IPS-20b (cell line): ENCODE measurements at regions not wholly inside any gene's neighbourhood (a gene's known extent, or its start where the extent isn't known, plus 50 kb on each side); places are given as distances from the start of the nearest gene placed in this dataset.

Experiments used
- H3K27ac ChIP-seq: one replicate; pipeline ENCODE4 v1.5.1; 2013; ENCODE audit warnings: low read length
- H3K27me3 ChIP-seq: 2 replicates; pipeline ENCODE4 v1.6.1; 2013; ENCODE audit warnings: mild to moderate bottlenecking, low read length, inconsistent platforms; ENCODE audit not compliant: insufficient read depth
- H3K36me3 ChIP-seq: 2 replicates; pipeline ENCODE4 v1.6.1; 2013; ENCODE audit warnings: low read depth, mild to moderate bottlenecking, inconsistent platforms, low read length, moderate library complexity; ENCODE audit not compliant: insufficient read depth
- H3K4me1 ChIP-seq: 2 replicates; pipeline ENCODE4 v1.6.1; 2013; ENCODE audit warnings: mild to moderate bottlenecking, control low read depth, inconsistent platforms, low read length, moderate library complexity; ENCODE audit not compliant: insufficient read depth
- H3K4me3 ChIP-seq: 2 replicates; pipeline ENCODE4 v1.5.1; 2013; ENCODE audit warnings: mild to moderate bottlenecking, low read length, inconsistent platforms
- H3K9ac ChIP-seq: 2 replicates; pipeline ENCODE4 v1.6.1; 2013; ENCODE audit warnings: low read depth, mild to moderate bottlenecking, inconsistent platforms, low read length, moderate library complexity
- H3K9me3 ChIP-seq: 2 replicates; pipeline ENCODE4 v1.6.1; 2013; ENCODE audit warnings: mild to moderate bottlenecking, low read depth, low read length, inconsistent platforms; ENCODE audit not compliant: insufficient read depth

DNA sequence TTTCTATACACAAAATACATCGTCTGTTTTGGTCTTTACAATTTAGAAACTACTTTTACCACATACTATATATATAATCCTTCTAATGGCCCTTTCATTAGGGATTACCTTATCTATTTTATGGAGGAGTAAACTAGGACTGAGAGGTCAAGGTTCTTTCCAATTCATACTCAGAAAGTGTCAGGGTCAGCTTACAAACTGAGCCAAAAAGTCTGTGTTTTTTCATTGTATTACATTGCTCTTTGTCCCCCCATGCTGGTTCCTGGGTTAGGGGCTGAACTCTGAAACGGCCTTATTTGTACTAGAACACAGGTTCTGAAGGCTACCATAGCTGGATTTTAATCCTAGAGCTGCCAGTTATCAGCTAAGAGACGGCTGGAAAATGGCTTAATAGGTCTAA is 368.1 kb downstream of the GRIN2B start:
- Histone ChIP-seq H3K4me3 (no peak overlapping the region), H3K9ac (no peak overlapping the region), H3K9me3 (no peaks in the 10 kb centered on the region), H3K36me3 (no peaks in the 10 kb centered on the region), H3K27me3 (no peaks in the 10 kb centered on the region), H3K4me1 (no peaks in the 10 kb centered on the region), H3K27ac (no peak overlapping the region)

DNA sequence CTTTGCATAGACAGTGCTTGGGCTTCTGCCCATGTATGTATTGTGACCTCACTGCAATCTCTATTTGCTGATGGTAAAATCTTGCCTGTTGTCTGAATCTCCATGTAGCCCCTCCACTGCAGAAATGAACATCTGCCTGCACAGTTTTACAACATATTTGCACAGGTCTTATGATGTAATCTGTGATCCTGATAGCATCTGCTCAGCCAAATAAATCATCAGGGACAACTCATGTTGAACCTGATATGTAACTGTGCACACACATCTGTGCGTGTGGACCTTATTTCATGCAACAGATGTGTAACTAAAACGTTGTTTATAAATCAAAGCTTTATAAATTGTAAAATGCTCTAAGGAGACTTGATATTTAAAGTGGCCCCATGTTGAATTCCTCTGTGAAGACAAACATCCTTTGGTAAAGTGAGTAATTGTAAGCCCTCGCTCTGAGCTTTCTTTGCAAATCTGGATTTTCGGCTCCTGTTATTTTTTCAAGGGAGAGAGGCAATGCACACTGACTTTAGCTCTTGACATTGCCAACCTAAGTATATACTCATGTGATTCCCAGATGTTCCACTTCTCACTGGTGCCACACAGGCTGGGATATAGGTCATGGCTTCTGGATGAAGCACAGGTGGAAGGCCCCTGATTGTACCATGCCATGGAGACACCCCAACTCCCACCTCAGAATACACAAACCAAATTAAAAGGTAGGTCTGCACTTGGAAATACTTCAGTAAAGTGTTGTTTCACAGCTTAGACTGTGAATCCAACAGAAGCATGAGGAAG is 371.3 kb downstream of the GRIN2B start:
- Histone ChIP-seq H3K4me1 (no peaks in the 10 kb centered on the region; the same call in 1 of the 2 replicates), H3K9ac (no peak overlapping the region), H3K36me3 (no peaks in the 10 kb centered on the region), H3K27ac (no peak overlapping the region), H3K9me3 (no peaks in the 10 kb centered on the region), H3K4me3 (no peak overlapping the region), H3K27me3 (no peaks in the 10 kb centered on the region)

DNA sequence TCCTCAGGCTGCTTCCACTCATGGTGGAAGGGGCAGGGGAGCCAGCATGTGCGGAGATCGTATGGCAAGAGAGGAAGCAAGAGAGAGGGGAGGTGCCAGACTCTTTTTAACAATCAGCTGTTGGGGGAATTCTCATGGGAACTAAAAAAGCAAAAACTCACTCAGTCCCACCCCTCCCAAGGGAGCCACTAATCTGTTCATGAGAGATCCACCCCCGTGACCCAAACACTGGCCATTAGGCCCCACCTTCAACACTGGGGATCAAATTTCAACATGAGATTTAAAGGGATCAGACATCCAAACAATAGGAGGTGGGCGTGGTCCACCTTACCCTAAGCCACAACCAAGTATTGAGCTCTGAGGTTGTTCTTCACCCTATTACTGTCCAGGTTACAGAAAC is 375.1 kb downstream of the GRIN2B start:
- Histone ChIP-seq H3K27me3 (no peaks in the 10 kb centered on the region), H3K4me1 (no peaks in the 10 kb centered on the region; the same call in 1 of the 2 replicates), H3K9ac (no peak overlapping the region), H3K27ac (no peak overlapping the region), H3K36me3 (no peaks in the 10 kb centered on the region), H3K9me3 (no peaks in the 10 kb centered on the region), H3K4me3 (no peak overlapping the region)

DNA sequence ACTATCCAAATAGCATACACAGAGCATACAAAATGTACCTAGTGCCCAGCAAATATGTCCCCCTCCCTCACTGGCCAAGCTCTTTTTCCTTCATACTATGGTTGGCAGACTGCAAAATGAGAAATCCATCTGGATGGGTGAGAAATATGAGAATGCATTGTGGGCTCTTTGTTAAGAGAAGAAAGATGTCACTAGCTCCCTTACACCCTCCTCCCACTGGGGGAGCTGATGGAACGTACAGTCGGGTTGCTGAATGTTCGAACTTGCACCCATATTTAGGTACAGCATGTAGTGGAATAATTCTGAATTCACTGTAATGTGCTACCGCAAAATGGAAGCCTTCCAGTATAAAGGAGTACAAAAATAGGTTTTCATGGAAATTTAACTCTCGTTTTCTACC is 377.4 kb downstream of the GRIN2B start:
- no peaks in the 10 kb centered on the region; the same call in 1 of the 2 replicates for H3K4me1 ChIP-seq
- H3K27me3 ChIP-seq: no peaks in the 10 kb centered on the region
- H3K4me3 ChIP-seq: no peak overlapping the region
- no peaks in the 10 kb centered on the region for H3K36me3 ChIP-seq
- H3K9ac ChIP-seq: no peak overlapping the region
- no peak overlapping the region for H3K27ac ChIP-seq
- H3K9me3 ChIP-seq: no peaks in the 10 kb centered on the region

DNA sequence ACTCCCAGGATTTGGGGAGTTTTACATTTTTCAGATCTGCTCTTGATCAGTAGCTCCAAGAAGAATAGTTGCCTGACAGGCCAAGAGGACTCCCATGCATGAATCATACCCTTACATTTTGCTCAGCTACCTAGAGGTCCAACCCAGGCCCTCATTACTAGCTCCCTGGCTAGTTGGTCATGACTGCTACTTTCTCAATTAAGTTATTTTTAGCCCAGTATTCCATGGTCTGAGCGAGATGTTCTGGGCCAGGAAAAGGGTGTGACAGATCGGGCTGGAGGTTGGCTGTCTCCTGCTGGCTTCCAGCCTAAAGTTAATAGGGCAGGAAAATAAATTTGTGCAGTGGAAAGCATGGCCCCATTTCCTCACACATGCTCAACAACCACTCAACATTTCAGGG is 379.2 kb downstream of the GRIN2B start:
- no peaks in the 10 kb centered on the region; the same call in 1 of the 2 replicates for H3K4me1 ChIP-seq
- no peaks in the 10 kb centered on the region for H3K36me3 ChIP-seq
- H3K27me3 ChIP-seq: no peaks in the 10 kb centered on the region
- H3K27ac ChIP-seq: no peak overlapping the region
- H3K4me3 ChIP-seq: no peak overlapping the region
- no peak overlapping the region for H3K9ac ChIP-seq
- H3K9me3 ChIP-seq: no peaks in the 10 kb centered on the region

DNA sequence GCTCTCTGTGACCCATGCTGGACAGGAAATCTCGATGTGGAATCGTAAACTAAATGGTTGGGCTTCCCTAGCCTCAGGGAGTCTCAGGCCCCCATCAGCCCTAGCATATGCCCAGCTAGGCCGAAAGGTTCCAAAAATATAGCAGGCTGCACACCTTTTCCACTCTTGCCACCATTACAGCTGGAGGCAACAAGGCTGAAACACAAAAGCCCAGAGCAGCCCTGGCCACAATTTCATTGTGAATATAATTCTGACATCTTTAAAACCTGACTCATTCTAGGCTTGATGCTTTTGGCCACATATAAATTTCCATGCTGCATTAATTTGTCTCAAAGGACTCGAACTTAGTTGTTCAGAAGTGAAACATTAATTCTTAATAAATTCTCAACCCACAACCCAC is 382.2 kb downstream of the GRIN2B start:
- Histone ChIP-seq H3K27me3 (no peaks in the 10 kb centered on the region), H3K36me3 (no peaks in the 10 kb centered on the region), H3K4me1 (peaks cover 16% of the 10 kb centered on the region; the same call in 1 of the 2 replicates), H3K27ac (no peak overlapping the region), H3K9ac (no peak overlapping the region), H3K9me3 (no peaks in the 10 kb centered on the region), H3K4me3 (no peak overlapping the region)

DNA sequence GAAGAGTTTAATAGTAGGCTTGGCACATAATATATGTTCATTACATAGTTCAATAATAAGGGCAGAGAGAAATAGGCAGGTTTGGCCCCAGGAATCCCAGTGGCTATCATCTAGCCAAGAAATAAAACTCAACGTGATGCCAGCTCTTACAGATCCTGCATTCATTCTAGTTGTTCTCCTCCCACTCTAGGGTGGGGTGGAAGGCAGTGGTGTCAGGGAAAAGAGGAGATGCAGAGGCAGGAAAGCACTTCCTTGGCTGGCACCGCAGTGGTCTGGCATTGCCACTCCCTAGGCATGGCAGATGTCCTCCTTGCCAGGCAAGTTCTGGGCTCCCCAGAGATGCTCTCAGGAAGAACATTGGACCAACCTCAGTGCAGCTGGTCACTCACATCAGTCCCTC is 383.6 kb downstream of the GRIN2B start:
- H3K27ac ChIP-seq: no peak overlapping the region
- H3K36me3 ChIP-seq: no peaks in the 10 kb centered on the region
- no peak overlapping the region for H3K9ac ChIP-seq
- peaks cover 16% of the 10 kb centered on the region; the same call in 1 of the 2 replicates for H3K4me1 ChIP-seq
- no peak overlapping the region for H3K4me3 ChIP-seq
- no peaks in the 10 kb centered on the region for H3K27me3 ChIP-seq
- no peaks in the 10 kb centered on the region for H3K9me3 ChIP-seq

DNA sequence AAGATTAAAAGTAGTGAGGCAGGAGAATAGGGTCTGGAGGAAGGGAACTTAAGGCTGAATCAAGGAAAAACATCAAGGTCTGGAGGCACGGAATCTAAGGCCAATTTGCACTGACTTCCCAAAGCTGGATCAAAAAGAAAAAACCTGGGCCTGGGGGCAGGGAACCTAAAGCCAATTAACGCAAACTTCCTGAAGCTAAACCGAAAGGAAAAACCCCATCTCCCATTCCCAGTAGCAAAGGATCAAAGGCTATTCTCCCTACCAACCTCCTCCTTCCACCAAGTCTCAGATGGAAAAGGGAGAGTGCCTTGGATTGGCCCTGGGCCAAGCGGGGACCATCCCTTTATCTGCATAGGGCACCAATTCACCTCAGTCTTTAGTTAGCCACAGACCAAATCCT is 384.2 kb downstream of the GRIN2B start:
- Histone ChIP-seq H3K4me3 (no peak overlapping the region), H3K9me3 (no peaks in the 10 kb centered on the region), H3K27me3 (no peaks in the 10 kb centered on the region), H3K4me1 (peaks cover 18% of the 10 kb centered on the region; the same call in 1 of the 2 replicates), H3K27ac (no peak overlapping the region), H3K9ac (no peak overlapping the region), H3K36me3 (no peaks in the 10 kb centered on the region)

DNA sequence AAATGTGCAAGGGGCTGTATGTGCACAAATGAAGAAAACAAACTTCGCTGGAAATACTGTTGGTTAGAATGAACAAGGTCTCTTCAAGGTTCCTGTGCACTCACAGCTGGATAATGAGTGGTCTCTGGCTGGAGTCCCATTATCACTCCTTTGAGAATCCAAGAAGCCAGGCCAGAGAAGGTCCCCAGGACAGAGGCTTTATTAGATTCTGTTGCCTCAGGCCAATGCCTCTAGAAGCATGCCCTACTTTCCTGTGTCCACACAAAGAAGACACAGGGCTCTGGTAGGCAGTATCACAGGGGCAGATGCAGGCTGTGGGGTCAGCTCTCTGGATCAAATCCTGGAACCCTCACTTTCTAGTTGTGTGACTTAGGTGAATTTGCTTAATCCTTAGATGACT is 384.7 kb downstream of the GRIN2B start:
- no peaks in the 10 kb centered on the region for H3K9me3 ChIP-seq
- peaks cover 22% of the 10 kb centered on the region; the same call in 1 of the 2 replicates for H3K4me1 ChIP-seq
- no peaks in the 10 kb centered on the region for H3K27me3 ChIP-seq
- H3K36me3 ChIP-seq: no peaks in the 10 kb centered on the region
- H3K27ac ChIP-seq: no peak overlapping the region
- no peak overlapping the region for H3K4me3 ChIP-seq
- H3K9ac ChIP-seq: no peak overlapping the region

DNA sequence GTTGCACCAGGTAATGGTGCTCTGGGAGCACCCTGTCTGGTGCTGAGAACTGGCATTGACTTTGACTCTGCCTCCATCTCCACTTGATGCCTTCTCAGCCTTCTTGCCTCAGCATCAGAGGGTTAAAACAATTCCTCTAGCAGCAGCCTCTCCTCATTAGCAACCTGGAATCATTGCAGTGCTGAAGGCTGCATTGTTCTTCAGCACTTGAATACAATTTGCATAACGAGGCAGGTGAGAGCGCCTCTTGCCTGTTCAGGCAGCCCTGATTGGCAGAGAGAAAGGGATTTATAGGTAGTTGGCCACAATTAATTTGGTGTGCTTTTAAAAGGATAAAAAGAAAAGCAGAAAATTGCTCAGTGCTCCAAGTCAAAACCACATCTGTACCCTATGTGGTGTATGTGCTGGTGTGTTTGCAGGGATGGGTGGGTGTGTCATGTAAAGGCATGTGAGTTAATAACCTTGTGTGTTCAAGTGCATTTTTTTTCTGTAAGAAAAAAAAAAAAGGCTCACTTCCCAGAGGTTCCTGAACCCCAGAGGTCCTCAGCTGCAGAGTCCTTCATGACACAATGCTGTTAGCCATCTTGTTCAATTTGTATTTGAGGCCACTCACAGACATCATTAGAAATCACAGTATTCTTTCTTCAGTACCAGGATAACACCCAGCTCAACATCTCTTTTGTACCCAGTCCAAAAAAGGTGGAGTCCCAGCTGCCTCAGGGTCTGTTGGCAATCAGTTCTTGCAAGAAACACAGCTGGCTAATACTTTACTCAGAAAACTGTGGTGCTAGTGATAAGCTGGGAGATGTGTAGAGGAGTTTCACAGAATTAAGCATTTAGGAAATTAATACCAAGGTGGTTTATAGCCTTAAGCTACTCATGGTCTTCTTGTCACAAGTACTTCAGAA is 385.6 kb downstream of the GRIN2B start:
- H3K4me1 ChIP-seq: peaks cover 24% of the 10 kb centered on the region; the same call in 1 of the 2 replicates
- peak overlapping the region; percentile 13 for H3K27ac ChIP-seq
- H3K9me3 ChIP-seq: no peaks in the 10 kb centered on the region
- H3K4me3 ChIP-seq: peak overlapping the region; percentile 19; the same call in 1 of the 2 replicates
- no peak overlapping the region; the same call in 1 of the 2 replicates for H3K9ac ChIP-seq
- H3K27me3 ChIP-seq: no peaks in the 10 kb centered on the region
- H3K36me3 ChIP-seq: no peaks in the 10 kb centered on the region

DNA sequence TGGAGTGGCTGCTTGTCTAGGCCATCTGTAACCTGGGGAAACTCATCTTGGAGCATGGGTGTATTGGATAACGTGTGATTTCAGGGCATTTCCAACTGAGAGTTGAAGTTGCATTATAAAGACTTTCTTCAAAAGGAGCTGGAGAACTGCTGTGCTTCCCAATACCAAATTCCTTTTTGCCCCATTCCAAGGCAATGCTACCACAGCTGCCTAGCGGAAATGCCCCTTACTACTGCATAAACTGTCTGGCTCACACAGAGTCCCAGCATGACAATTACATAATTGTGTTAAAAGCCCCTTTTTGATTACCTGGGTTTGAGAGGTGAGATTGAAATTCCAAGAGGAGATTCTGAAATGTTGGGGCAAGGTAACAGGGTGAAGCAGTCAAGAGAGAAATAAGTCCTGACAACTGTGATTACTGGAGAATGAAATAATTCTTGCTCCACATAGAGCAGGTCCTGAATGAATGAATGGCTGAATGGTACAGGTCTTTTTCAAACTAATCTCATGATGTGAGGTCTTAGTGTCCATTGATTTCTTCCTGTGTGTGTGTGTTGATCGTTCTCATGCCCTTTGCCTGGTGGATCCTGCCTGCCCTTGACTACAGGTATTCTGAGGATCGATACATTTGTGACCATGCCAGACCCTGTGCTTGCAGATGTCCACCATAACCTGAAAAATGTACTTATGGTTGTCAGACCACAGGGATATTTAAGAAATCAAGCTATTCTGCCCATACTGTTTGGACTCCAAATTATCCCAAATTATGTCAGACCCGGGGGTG is 386.5 kb downstream of the GRIN2B start:
- H3K36me3 ChIP-seq: no peaks in the 10 kb centered on the region
- no peaks in the 10 kb centered on the region for H3K27me3 ChIP-seq
- H3K9me3 ChIP-seq: no peaks in the 10 kb centered on the region
- H3K4me1 ChIP-seq: peaks cover 24% of the 10 kb centered on the region; the same call in 1 of the 2 replicates
- peak overlapping the region; percentile 10; the same call in 1 of the 2 replicates for H3K9ac ChIP-seq
- peak overlapping the region; percentile 19; the same call in 1 of the 2 replicates for H3K4me3 ChIP-seq
- peak overlapping the region; percentile 13 for H3K27ac ChIP-seq
